Activated CD4-positive, alpha-beta T cell treated with anti-CD3 and anti-CD28 coated beads, Interleukin-2, amount 50 U/mL, for 48 hours (primary cell): ENCODE measurements at regions not wholly inside any gene's neighbourhood (a gene's known extent, or its start where the extent isn't known, plus 50 kb on each side); places are given as distances from the start of the nearest gene placed in this dataset.
"Not testable (repeated sequence)": the region's sequence is repeated elsewhere in the genome, so short reads cannot be mapped to it uniquely, and the experiment has no call there.

ENCODE experiments used
- DNase-seq, 2 experiments: peaks; one replicate each; pipeline ENCODE4 v3.0.0-alpha.2; 2020

GRCh38 chr1:166307261-166308188, 140.7 kb upstream of the FAM78B start:
- DNase-seq: no peak

GRCh38 chr1:166316306-166316705, 149.5 kb upstream of the FAM78B start:
- DNase-seq: not testable (repeated sequence)

- no peak for DNase-seq
These were observed 155.7 kb upstream of the FAM78B start for GRCh38 chr1:166322470-166322869.

- DNase-seq: no peak
These were observed 161.1 kb upstream of the FAM78B start for GRCh38 chr1:166327886-166328285.

GRCh38 chr1:166328956-166329355, 162.2 kb upstream of the FAM78B start:
- DNase-seq: no peak

GRCh38 chr1:166330096-166330495, 163.3 kb upstream of the FAM78B start:
- no peak for DNase-seq

GRCh38 chr1:166338105-166338504, 171.3 kb upstream of the FAM78B start:
- no peak for DNase-seq

GRCh38 chr1:166340709-166341108, 173.9 kb upstream of the FAM78B start:
- no peak for DNase-seq

- no peak for DNase-seq
These were observed 176.5 kb upstream of the FAM78B start for GRCh38 chr1:166343276-166343675.

GRCh38 chr1:166350490-166350889, 183.7 kb upstream of the FAM78B start:
- DNase-seq: no peak

- DNase-seq: no peak
These were observed 184.9 kb upstream of the FAM78B start for GRCh38 chr1:166351676-166352075.

- no peak for DNase-seq
These were observed 186.4 kb upstream of the FAM78B start for GRCh38 chr1:166353213-166353612.

- DNase-seq: no peak
These were observed 187.6 kb upstream of the FAM78B start for GRCh38 chr1:166354406-166354805.

- DNase-seq: no peak
These were observed 198.3 kb upstream of the FAM78B start for GRCh38 chr1:166365081-166365480.

- no peak for DNase-seq
These were observed 201.2 kb upstream of the FAM78B start for GRCh38 chr1:166368030-166368429.

- DNase-seq: no peak
These were observed 211.1 kb upstream of the FAM78B start for GRCh38 chr1:166377896-166378295.

GRCh38 chr1:166378805-166379204, 212.0 kb upstream of the FAM78B start:
- DNase-seq: no peak

- no peak for DNase-seq
These were observed 212.6 kb upstream of the FAM78B start for GRCh38 chr1:166379447-166379846.

GRCh38 chr1:166383137-166383536, 216.3 kb upstream of the FAM78B start:
- DNase-seq: no peak

- DNase-seq: no peak
These were observed 217.0 kb upstream of the FAM78B start for GRCh38 chr1:166383635-166384346.

- no peak for DNase-seq
These were observed 218.1 kb upstream of the FAM78B start for GRCh38 chr1:166384948-166385347.

GRCh38 chr1:166390366-166391033, 223.7 kb upstream of the FAM78B start:
- DNase-seq: no peak

- no peak for DNase-seq
These were observed 224.7 kb upstream of the FAM78B start for GRCh38 chr1:166391279-166392066.
